Anterior cingulate cortex (tissue), 58 donors: ENCODE measurements at regions not wholly inside any gene's neighbourhood (a gene's known extent, or its start where the extent isn't known, plus 50 kb on each side); places are given as distances from the start of the nearest gene placed in this dataset.

ENCODE experiments used
- DNase-seq, 58 donors: peaks; one replicate each; lab custom pipeline; 2025; lab: John Stamatoyannopoulos, UW

DNA sequence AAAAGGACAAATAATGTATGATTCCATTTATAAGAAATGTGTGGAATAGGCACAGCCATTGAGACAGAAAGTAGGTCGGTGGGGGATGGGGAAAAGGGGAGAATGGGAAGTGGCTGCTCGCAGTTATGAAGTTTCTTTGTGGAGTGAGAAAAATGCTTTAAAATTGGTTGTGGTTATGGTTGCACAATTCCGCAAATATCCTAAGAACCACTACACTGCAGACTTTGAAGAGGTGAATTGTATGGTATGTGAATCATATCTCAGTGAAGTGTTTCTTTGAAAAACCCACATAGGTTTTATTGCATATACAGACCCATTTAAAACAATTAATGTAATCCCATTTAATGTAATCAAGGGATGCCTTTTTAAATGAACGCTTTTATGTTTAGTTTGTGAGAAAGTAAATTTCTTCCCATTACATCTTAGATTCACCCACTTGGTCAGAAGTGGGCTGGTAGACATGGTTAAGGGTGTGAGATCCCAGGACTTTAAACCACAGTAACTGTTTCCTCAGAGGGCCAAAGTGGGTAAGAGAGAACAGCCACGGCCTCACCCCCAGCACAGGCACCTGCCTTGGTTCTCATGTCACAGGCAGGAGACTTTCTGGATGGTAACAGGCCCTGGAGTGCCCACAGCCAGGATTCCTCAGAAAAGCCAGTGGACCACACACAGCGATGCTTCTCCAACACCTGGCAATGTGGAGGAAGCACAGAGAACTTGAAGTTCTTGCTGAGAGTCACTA lies 119.3 kb upstream of the GJB6 start:
- DNase-seq, result no peak

DNA sequence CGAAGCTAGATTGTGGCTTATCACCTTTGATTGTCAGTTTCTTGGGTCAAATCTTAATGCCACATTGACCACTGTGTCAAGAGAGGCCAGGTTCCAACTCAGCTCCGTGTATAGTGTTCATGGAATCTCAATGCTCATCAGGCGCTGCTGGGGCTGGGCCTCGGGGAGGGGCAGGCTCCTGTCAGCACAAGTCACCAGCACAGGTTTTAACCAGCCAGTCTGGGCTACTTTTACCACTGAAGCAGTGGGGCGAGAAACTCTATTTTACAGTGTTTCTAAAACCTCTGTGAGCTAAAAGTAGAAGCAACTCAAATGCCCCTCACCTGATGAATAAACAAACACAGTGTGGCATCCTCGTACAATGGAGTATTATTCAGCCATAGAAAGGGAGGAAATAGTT lies 118.7 kb upstream of the GJB6 start:
- DNase-seq, result no peak

DNA sequence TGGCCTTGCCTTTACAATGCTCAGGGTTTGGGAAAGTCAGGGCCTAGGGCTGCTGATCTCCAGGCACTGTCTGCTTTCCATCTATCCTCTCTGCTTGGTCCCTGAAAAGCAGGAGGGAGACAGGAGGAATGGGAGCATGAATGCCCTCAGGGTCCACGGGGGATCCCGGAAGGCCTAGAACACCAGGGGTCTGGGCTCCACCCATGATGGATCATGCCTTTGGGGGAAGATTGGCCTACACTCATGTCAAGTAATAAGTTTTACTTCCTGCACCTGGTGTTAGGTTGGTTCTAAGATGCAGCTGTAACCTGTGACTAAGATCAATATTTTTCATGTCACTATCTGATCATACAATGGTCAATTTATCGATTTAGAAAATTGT lies 118.3 kb upstream of the GJB6 start:
- no peak for DNase-seq

DNA sequence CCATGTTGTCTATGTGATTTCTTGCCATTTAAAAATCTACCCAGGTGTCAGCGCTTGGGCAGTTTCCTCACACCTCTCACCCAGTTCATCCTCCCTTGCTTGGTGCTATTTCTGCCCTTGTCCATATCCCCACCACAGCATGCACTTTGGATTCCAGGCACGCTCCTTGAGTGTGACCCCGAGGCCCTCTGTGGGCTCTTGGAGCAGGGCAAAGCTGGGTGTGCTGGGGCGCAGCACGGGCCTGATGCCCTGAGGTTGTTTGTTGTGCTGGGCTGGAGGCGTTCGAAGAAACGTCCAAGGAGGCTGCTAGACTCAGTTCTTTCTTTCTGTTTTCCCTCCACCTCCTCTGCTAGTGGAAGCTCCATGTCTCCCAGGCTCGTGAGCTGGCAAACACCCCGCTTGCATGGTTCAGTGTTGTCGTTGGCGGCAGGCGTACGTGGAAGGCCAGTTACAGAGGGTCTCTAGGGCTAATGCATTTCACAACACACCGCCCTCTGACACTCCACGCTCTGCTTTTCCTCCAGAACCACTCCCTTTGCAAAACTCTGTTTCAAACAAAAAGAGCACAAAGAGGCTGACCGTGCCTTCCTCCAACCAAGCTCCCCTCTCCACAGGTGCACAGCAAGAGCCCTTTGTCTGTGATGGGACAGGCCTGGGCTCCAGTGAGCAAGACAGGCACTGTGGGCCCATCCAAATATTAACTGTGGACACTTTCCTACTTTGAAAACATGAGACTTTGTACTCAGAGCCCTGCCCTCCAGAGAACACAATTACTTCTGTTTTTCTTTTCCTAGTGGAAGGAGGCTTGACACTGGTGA lies 117.7 kb upstream of the GJB6 start:
- no peak for DNase-seq

DNA sequence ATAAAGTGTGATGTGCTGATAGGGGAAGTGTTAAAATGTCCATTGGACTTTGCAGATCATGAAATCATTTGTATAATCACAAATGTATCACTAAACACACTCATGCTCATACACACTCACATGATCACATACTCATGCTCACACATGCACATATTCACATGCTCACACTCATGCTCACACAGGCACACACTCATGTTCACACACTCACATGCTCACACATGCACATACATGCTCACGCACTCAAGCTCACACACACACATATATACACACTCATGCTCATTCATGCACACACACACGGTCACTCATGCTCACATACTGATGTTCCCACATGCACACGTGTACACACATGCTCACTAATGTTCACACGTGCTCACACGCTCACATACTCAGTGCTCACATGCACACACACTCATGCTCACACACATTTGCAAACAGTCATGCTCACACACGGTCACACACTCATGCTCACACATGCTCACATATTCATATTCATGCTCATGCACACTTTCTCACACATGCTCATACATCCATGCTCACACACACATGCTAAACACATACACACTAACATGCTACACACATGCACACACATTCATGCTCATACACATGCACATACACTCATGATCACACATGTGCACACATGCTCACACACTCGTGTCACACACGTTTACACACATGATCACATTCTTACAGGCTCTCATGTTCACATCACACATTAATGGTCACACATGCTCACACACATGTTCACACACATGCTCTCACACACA lies 116.7 kb upstream of the GJB6 start:
- DNase-seq, result no peak

DNA sequence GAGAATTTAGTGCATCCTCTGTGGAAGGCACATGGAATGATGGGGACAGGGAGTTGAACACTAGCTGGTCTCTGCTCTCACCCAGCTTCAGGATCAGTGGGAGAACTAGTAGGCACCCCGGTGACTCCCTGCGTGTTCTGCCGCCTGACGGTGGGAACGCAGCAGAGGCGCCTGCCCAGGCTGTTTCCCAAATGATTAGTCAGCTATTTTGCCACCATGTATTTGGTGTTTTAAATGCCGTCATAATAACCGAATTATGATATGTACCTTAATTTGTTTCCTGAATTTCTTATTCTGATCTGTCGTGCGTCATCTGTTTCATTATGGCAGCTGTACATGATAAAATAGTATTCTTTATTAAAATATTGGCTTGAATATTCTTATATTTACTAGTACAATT lies 115.9 kb upstream of the GJB6 start:
- DNase-seq, result no peak

DNA sequence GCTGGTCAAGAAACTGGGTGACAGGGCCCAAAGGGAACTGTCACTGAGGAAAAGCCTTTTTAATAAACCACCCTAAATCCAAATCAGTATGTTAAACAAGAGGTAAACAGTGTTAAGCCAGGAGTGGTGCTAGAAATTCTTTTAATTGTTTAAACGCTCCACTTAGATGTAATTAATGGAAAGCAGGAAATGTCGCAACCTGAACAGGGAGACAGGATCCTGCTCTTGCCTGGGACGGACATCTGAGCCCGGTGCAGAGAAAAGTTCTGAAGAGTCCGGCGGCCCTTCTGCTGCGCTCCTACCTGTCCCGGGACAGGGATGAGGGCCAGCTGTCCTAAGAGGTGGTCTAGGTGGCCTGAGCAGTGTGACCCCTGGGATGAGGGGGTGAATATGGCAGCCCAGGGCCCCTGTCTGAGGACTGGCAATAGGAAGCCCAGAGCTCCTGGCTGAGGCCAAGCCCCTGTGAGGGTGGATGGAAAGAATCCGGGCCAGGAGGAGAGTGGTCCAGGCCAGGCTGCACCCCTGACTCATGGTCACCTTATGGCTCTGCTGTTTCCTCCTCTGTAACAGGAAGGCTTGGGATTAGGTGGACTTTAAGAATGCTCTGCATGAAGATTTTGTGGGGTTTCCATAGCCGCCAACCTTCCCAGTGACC lies 112.8 kb upstream of the GJB6 start:
- DNase-seq, result no peak

DNA sequence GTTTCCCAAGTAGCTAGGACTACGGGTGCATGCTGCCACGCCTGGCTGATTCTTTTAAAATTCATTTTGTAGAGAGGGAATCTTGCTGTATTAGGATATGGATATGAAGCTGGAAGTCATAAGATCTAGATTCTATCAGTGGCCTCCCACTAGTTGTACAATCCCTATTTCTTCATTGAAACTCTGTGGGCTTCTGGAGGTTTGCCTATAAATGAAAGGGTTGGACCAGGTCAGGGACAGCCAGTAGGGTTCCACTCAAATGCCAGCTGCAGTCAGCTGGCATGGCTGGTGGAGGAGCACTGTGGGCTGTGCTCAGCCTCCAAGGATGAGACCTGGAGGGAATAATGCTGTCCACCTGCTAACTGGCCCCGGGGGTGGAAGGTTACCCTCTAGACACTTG lies 110.2 kb upstream of the GJB6 start:
- DNase-seq, result no peak

DNA sequence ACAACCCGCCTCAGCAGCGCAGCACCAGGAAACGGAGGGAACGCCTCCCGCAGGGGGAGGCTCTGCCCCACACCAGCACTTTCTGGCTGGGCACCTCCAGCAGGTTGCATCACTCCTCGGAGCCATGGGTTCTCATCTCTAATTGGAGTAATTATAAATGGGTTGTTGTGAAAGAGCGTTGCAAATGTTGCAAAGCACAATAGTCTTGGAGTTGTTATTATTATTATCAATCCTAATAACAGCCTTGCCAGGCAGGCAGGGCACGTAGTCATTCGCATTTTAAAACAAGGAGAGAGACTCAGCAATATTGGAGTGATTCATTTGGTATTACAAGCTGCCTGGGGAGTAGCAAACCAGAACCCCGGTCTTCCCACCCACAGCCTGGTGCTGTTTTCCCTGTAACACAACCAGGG lies 108.6 kb upstream of the GJB6 start:
- peak in 1 of 58 donors; percentile 30 for DNase-seq

DNA sequence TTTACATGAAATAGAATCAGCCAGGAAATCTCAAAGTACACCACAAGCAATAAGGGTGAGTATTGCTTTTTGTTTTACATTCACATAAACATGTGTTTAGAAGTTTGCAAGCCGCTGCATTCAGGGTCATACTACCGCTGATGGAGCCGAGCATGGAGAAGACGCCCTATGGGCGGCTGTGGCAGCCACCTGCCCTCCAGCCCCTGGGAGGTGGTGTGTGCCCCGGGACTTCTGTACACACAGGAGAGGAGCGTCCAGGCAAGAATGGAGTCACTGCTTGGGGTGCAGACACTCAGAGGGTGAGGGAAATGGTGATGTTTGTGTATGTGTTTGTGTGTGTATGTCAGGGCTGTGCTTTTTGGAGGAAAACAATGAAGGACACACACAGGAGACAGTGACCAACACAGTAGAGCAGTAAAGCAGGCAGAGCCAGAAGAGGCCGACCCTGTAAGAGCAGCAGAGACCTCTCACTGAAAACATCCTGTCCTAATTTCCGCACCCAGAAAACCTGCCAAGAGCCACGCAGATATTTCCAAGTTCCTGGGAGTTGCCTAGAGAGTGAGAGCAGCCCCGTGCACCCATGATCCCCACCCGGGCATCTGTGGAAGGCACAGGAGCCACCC lies 108.1 kb upstream of the GJB6 start:
- peak in 3 of 58 donors; percentile 8 to 38 (median 10) for DNase-seq

DNA sequence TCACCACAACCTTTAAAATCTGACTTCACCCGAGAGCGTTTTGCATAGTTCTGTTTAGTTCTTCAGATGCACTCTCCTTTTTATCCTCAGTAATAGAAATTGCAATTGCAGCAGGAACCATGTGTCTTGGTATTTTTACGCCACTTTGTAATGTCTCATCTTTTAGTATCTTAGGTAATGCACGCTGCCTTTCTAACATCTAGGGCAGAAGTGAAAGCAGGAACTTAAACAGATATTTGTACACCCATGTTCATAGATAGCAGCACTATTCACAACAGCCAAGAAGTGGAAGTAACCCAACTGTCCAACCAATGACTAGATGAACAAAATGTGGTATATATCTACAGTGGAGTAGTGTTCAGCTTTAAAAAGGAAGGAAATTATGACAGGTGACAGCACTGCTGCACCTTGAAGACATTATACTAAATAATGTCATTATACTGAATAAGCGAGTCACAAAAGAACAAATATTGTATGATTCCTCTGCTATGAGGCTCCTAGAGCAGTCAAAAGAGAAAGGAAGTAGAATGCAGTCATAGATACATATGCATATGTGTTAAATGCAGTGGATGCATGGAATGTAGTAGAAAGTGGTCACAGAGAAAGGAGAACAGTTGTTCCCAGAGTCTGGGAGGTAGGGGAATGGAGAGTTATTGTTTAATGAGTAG lies 105.9 kb upstream of the GJB6 start:
- no peak for DNase-seq

DNA sequence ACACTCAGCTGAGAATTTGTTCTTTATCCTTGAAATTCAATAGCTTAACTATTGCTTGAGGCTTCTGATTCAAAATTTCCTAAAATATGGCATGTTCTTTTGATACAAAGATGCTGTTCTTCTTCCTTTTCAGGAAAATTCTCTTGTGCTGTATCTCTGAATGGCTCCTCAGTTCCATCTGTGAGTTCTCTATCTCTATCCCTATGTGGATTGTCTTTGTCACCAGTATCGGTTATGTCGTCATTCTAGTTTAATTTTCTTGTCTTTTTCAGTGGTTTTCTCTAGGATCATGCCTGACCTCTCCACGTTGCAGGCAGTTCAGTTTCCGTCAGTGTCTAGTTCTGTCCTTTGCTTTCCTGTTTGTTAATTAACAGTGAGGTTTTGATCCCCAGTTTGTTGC lies 104.6 kb upstream of the GJB6 start:
- DNase-seq, result no peak

DNA sequence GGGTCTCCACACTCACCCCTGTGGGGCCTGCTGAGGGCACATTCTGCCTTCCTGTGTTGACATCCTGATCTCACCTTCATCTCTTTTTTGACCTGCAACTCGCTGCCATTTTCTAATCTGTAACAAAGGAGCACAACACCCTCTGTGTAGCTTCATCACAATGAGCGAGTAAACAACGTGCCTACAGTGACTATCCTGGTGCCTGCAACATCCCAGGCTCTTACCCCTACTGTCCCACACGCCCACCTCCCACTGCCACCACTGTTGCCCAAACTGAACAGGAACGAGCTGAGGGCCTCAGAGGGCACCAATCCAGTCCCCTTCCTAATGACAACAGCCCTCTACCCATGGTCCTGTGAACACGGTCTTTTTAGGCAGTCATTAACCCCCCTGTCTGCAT lies 102.2 kb upstream of the GJB6 start:
- DNase-seq, result no peak

DNA sequence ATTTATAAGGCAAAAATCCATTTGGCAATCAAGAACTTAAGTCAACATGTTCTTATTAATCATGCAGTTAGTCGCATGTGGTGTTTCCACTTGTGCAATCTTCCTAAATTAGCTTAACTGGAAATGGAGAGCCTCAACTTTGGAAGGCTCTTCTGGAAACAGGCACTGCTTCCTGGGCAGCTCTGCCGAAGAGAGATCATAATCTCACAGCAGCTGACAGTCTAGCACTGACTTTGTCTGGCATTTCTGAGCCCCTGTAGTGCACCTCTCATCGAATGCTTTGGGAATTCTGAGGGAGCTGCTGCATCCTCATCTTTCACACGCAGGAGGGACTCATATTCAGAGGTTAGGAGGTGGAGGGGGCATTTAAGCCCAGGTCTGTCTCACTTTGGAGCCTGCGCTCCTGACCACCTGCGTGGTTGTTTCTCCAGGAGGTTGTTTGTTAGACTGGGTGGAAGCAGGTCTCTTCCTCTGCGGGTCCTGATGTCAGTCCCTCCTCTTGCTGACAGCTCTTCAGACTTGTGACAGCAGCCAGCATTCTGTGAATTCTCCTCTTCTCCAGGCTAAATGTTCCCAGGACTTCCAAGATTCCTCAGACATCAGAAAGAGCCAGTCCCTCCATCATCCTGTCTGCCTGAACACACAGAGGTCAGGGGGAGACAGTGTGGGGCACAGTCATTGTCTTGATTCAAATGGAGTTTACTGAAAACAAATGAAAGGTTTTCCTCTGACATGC lies 100.4 kb upstream of the GJB6 start:
- DNase-seq, result no peak

DNA sequence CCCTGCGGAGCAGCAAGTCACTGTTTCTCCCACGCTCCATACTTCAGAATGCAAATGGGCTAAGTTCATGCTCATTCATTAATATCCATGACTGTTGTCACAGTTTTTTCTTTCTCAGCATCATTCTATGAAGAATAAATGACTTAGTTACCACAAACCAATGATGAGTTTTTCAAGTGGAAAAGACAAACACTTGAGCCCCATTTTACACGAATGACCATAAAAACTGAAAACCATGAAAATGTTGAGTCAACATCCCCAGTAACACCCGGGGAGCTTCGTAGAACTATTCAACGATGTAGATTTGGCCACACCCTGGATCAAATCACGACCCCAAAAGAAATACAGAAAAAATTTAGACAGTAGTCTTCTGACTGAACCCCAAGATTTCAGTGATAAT lies 99.8 kb upstream of the GJB6 start:
- DNase-seq, result no peak

DNA sequence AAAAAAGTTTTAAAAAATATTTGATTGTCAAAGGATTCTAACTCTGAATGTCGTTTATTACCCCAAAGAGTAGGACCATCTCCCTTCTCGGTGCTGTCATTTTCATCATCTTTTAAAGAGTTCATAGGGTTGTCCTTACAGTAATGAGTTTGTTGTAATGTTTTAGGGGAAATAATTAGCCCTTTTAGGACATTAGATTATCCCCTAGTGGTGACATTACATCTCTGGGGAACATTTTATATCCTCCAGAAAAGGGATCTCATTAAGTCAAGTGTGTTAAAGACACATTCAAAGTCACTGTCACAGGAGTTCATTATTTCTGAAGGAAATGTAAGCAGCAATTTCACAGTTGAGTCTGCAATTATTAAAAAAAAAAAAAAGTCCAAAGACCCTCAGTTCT lies 99.3 kb upstream of the GJB6 start:
- no peak for DNase-seq

DNA sequence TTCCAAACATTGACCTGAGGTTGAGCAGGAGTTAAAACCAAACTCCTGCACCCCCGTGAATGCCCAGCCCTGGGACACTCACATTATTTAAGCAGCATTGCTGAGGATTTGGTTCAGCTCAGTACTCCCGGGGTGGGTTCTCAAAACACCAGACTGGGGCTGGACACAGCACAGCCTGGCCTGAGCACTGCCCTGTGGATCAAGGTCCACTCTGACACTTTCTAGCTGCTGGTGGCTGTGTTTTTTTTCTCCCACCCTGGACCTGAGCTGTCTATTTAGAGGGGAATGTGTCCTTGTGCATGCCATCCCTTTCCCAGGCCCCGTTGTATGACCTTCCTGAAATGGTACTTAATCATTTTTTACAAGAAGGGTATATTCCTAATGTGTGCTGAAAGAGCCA lies 94.7 kb upstream of the GJB6 start:
- DNase-seq, result no peak

DNA sequence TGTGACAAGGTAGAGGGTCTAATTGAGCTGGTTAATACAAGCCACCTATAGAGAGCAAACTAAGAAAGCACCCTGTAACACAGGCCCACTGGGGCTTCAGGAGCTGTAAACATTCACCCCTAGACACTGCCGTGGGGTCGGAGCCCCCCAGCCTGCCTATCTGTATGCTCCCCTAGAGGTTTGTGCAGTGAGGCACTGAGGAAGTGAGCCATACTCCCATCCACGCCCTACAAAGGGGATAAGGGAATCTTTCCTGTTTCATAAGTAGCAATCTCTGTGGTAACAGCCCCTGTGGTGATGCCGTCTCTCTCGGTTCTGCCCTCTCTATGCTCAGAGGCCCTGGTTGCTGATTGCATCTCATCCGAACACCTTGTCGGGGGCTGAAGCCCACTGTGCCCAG lies 94.2 kb upstream of the GJB6 start:
- DNase-seq, result no peak

DNA sequence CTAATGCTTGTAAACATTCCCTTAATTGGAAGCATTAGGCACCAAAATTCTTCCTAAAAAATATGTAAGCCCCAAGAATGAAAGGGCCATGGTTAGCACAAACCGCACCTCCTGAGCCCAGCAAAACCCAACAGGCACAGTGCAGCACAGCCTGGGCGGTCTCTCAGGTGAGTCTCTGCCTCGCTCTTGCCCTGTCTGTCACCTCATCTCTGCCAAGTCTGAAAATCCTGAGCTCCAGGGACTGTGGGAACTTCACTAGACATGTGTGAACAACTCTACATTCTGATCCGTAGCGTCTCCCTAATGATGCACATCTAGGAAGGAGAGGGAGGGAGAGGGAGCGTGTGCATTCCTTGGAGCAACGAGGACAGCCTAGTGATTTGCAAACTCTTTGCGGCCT lies 88.8 kb upstream of the GJB6 start:
- DNase-seq, result no peak
